GM23338 (cell line): ENCODE measurements at regions not wholly inside any gene's neighbourhood (a gene's known extent, or its start where the extent isn't known, plus 50 kb on each side); places are given as distances from the start of the nearest gene placed in this dataset.

ENCODE experiments used
- ATAC-seq: fragments of 200-7000 bp; cut with Tn5 transposase; 3 replicates; pipeline ENCODE4 v1.9.1; 2020
- DNase-seq: peaks from one replicate; pipeline ENCODE4 v3.0.0-alpha.2; 2015; ENCODE audit warnings: low spot score
- H2AFZ ChIP-seq: fragments of 200-600 bp; sonication (generic); 2 replicates; pipeline ENCODE4 v1.8.0; 2016; ENCODE audit warnings: antibody characterized with exemption, mild to moderate bottlenecking, moderate library complexity
- H3F3A ChIP-seq: fragments of 200-600 bp; sonication (generic); replicated peaks from 2 replicates; pipeline ENCODE4 v1.8.0; 2017; ENCODE audit warnings: antibody characterized with exemption, mixed run types, low read depth
- H3K27ac ChIP-seq: fragments of 200-600 bp; sonication (generic); 2 replicates; pipeline ENCODE4 v1.6.1; 2016; ENCODE audit warnings: low read depth
- H3K27me3 ChIP-seq: fragments of 200-600 bp; sonication (generic); 2 replicates; pipeline ENCODE4 v1.8.0; 2016; ENCODE audit warnings: mild to moderate bottlenecking, mixed run types, moderate library complexity; ENCODE audit not compliant: insufficient read depth
- H3K36me3 ChIP-seq: fragments of 200-600 bp; sonication (generic); 2 replicates; pipeline ENCODE4 v1.8.0; 2016; ENCODE audit warnings: mild to moderate bottlenecking; ENCODE audit not compliant: insufficient read depth
- H3K4me1 ChIP-seq: fragments of 200-600 bp; sonication (generic); 2 replicates; pipeline ENCODE4 v1.8.0; 2016; ENCODE audit warnings: mild to moderate bottlenecking, moderate library complexity; ENCODE audit not compliant: insufficient read depth
- H3K4me2 ChIP-seq: fragments of 200-600 bp; sonication (generic); 2 replicates; pipeline ENCODE4 v1.7.1; 2017; ENCODE audit warnings: mixed run types
- H3K4me3 ChIP-seq: fragments of 200-600 bp; sonication (generic); 2 replicates; pipeline ENCODE4 v1.6.1; 2016; ENCODE audit warnings: mixed run types
- H3K79me2 ChIP-seq: fragments of 200-600 bp; sonication (generic); replicated peaks from 2 replicates; pipeline ENCODE4 v1.8.0; 2017; ENCODE audit warnings: mild to moderate bottlenecking; ENCODE audit not compliant: insufficient read depth
- H3K9me2 ChIP-seq: fragments of 200-600 bp; sonication (generic); 2 replicates; pipeline ENCODE4 v1.8.0; 2017; ENCODE audit not compliant: insufficient read depth
- H4K20me1 ChIP-seq: fragments of 200-600 bp; sonication (generic); replicated peaks from 2 replicates; pipeline ENCODE4 v1.8.0; 2017; ENCODE audit warnings: mild to moderate bottlenecking; ENCODE audit not compliant: insufficient read depth
- H3K27ac Mint-ChIP-seq: 2 replicates; pipeline ENCODE4 v1.8.0; 2020; ENCODE audit warnings: inconsistent platforms, mild to moderate bottlenecking, moderate library complexity, mixed read lengths
- H3K27me3 Mint-ChIP-seq: 3 replicates; pipeline ENCODE4 v1.8.0; 2022; ENCODE audit warnings: low read depth, mild to moderate bottlenecking, moderate library complexity, mixed read lengths, inconsistent platforms; ENCODE audit not compliant: insufficient read depth, poor library complexity
- H3K36me3 Mint-ChIP-seq: 3 replicates; pipeline ENCODE4 v1.8.0; 2021; ENCODE audit warnings: low read depth, mild to moderate bottlenecking, inconsistent platforms, moderate library complexity, mixed read lengths
- H3K4me1 Mint-ChIP-seq: 3 replicates; pipeline ENCODE4 v1.8.0; 2020; ENCODE audit warnings: mild to moderate bottlenecking, inconsistent platforms, mixed read lengths
- H3K4me3 Mint-ChIP-seq: 3 replicates; pipeline ENCODE4 v1.8.0; 2021; ENCODE audit warnings: moderate library complexity, mild to moderate bottlenecking, inconsistent platforms, mixed read lengths
- H3K9me3 Mint-ChIP-seq: 3 replicates; pipeline ENCODE4 v1.8.0; 2020; ENCODE audit warnings: moderate library complexity, mild to moderate bottlenecking, inconsistent platforms, mixed read lengths
- CREB1 ChIP-seq: fragments of 250-450 bp; sonication (Bioruptor Pico); IDR thresholded peaks from 2 replicates; pipeline ENCODE4 v1.5.0; 2020; ENCODE audit warnings: low read depth, mild to moderate bottlenecking, moderate library complexity
- EZH2 ChIP-seq: fragments of 200-600 bp; sonication (generic); IDR thresholded peaks from one replicate; pipeline ENCODE4 v1.8.0; 2017; ENCODE audit warnings: antibody characterized with exemption, mild to moderate bottlenecking, low read depth; ENCODE audit not compliant: unreplicated experiment
- EZH2phosphoT487 ChIP-seq: fragments of 200-600 bp; sonication (generic); IDR thresholded peaks from one replicate; pipeline ENCODE4 v1.8.1; 2018; ENCODE audit warnings: antibody characterized with exemption; ENCODE audit not compliant: unreplicated experiment
- JUNB ChIP-seq: IDR thresholded peaks from one replicate; pipeline ENCODE4 v1.6.1; 2016; ENCODE audit warnings: antibody characterized with exemption; ENCODE audit not compliant: unreplicated experiment
- NANOG ChIP-seq: IDR thresholded peaks from 2 replicates; pipeline ENCODE4 v1.6.1; 2016; ENCODE audit warnings: antibody characterized with exemption, borderline replicate concordance
- POLR2AphosphoS5 ChIP-seq: IDR thresholded peaks from 2 replicates; pipeline ENCODE4 v1.6.1; 2016; ENCODE audit warnings: antibody characterized with exemption, low read depth
- STAT1 ChIP-seq: IDR thresholded peaks from one replicate; pipeline ENCODE4 v1.6.1; 2016; ENCODE audit warnings: antibody characterized with exemption; ENCODE audit not compliant: unreplicated experiment
- ZNF114 ChIP-seq: fragments of 250-450 bp; sonication (Bioruptor Pico); IDR thresholded peaks from 2 replicates; pipeline ENCODE4 v1.5.0; 2020; ENCODE audit warnings: mild to moderate bottlenecking, moderate library complexity
- TF ChIP-seq, protein P1 (sequence below): IDR thresholded peaks from 2 replicates; pipeline ENCODE4 v1.6.1; 2016; ENCODE audit warnings: antibody characterized with exemption
- TF ChIP-seq, protein P2 (sequence below): IDR thresholded peaks from one replicate; pipeline ENCODE4 v1.6.1; 2018; ENCODE audit warnings: antibody characterized with exemption; ENCODE audit not compliant: unreplicated experiment
- TF ChIP-seq, protein P3 (sequence below): fragments of 250-450 bp; sonication (Bioruptor Pico); IDR thresholded peaks from 2 replicates; pipeline ENCODE4 v1.5.0; 2020; ENCODE audit warnings: mild to moderate bottlenecking, moderate library complexity
- TF ChIP-seq, protein P4 (sequence below), 2 experiments: fragments of 200-600 bp in 1 of 2; sonication (generic) in 1 of 2; conservative IDR thresholded peaks; 2 replicates each; pipeline versions ENCODE4 v1.5.1 to v1.6.1; 2016 to 2017; ENCODE audit warnings: antibody characterized with exemption in 2 of 2, low read depth in 2 of 2, mild to moderate bottlenecking in 2 of 2, moderate library complexity in 1 of 2

- no peak overlapping the region for H2AFZ ChIP-seq
- H3K79me2 ChIP-seq, result no peaks in the 10 kb centered on the region
- Mint-ChIP-seq H3K4me3 (peak overlapping the region; percentile 73), H3K27me3 (peaks cover 13% of the 10 kb centered on the region), H3K4me1 (peaks cover 15% of the 10 kb centered on the region), H3K36me3 (peaks cover 12% of the 10 kb centered on the region; the same call in 2 of the 3 replicates), H3K9me3 (peaks cover 20% of the 10 kb centered on the region; the same call in 2 of the 3 replicates), H3K27ac (peak overlapping the region; percentile 99)
- H4K20me1 ChIP-seq, result no peaks in the 10 kb centered on the region
- TF ChIP-seq, protein P1, sequence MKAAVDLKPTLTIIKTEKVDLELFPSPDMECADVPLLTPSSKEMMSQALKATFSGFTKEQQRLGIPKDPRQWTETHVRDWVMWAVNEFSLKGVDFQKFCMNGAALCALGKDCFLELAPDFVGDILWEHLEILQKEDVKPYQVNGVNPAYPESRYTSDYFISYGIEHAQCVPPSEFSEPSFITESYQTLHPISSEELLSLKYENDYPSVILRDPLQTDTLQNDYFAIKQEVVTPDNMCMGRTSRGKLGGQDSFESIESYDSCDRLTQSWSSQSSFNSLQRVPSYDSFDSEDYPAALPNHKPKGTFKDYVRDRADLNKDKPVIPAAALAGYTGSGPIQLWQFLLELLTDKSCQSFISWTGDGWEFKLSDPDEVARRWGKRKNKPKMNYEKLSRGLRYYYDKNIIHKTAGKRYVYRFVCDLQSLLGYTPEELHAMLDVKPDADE, result no peak; the same call in none of the 2 replicates
- TF ChIP-seq EZH2phosphoT487, result no peak
- TF ChIP-seq, protein P2, sequence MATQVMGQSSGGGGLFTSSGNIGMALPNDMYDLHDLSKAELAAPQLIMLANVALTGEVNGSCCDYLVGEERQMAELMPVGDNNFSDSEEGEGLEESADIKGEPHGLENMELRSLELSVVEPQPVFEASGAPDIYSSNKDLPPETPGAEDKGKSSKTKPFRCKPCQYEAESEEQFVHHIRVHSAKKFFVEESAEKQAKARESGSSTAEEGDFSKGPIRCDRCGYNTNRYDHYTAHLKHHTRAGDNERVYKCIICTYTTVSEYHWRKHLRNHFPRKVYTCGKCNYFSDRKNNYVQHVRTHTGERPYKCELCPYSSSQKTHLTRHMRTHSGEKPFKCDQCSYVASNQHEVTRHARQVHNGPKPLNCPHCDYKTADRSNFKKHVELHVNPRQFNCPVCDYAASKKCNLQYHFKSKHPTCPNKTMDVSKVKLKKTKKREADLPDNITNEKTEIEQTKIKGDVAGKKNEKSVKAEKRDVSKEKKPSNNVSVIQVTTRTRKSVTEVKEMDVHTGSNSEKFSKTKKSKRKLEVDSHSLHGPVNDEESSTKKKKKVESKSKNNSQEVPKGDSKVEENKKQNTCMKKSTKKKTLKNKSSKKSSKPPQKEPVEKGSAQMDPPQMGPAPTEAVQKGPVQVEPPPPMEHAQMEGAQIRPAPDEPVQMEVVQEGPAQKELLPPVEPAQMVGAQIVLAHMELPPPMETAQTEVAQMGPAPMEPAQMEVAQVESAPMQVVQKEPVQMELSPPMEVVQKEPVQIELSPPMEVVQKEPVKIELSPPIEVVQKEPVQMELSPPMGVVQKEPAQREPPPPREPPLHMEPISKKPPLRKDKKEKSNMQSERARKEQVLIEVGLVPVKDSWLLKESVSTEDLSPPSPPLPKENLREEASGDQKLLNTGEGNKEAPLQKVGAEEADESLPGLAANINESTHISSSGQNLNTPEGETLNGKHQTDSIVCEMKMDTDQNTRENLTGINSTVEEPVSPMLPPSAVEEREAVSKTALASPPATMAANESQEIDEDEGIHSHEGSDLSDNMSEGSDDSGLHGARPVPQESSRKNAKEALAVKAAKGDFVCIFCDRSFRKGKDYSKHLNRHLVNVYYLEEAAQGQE, result no peak
- TF ChIP-seq CREB1, result peak; percentile 83
- TF ChIP-seq, protein P3, sequence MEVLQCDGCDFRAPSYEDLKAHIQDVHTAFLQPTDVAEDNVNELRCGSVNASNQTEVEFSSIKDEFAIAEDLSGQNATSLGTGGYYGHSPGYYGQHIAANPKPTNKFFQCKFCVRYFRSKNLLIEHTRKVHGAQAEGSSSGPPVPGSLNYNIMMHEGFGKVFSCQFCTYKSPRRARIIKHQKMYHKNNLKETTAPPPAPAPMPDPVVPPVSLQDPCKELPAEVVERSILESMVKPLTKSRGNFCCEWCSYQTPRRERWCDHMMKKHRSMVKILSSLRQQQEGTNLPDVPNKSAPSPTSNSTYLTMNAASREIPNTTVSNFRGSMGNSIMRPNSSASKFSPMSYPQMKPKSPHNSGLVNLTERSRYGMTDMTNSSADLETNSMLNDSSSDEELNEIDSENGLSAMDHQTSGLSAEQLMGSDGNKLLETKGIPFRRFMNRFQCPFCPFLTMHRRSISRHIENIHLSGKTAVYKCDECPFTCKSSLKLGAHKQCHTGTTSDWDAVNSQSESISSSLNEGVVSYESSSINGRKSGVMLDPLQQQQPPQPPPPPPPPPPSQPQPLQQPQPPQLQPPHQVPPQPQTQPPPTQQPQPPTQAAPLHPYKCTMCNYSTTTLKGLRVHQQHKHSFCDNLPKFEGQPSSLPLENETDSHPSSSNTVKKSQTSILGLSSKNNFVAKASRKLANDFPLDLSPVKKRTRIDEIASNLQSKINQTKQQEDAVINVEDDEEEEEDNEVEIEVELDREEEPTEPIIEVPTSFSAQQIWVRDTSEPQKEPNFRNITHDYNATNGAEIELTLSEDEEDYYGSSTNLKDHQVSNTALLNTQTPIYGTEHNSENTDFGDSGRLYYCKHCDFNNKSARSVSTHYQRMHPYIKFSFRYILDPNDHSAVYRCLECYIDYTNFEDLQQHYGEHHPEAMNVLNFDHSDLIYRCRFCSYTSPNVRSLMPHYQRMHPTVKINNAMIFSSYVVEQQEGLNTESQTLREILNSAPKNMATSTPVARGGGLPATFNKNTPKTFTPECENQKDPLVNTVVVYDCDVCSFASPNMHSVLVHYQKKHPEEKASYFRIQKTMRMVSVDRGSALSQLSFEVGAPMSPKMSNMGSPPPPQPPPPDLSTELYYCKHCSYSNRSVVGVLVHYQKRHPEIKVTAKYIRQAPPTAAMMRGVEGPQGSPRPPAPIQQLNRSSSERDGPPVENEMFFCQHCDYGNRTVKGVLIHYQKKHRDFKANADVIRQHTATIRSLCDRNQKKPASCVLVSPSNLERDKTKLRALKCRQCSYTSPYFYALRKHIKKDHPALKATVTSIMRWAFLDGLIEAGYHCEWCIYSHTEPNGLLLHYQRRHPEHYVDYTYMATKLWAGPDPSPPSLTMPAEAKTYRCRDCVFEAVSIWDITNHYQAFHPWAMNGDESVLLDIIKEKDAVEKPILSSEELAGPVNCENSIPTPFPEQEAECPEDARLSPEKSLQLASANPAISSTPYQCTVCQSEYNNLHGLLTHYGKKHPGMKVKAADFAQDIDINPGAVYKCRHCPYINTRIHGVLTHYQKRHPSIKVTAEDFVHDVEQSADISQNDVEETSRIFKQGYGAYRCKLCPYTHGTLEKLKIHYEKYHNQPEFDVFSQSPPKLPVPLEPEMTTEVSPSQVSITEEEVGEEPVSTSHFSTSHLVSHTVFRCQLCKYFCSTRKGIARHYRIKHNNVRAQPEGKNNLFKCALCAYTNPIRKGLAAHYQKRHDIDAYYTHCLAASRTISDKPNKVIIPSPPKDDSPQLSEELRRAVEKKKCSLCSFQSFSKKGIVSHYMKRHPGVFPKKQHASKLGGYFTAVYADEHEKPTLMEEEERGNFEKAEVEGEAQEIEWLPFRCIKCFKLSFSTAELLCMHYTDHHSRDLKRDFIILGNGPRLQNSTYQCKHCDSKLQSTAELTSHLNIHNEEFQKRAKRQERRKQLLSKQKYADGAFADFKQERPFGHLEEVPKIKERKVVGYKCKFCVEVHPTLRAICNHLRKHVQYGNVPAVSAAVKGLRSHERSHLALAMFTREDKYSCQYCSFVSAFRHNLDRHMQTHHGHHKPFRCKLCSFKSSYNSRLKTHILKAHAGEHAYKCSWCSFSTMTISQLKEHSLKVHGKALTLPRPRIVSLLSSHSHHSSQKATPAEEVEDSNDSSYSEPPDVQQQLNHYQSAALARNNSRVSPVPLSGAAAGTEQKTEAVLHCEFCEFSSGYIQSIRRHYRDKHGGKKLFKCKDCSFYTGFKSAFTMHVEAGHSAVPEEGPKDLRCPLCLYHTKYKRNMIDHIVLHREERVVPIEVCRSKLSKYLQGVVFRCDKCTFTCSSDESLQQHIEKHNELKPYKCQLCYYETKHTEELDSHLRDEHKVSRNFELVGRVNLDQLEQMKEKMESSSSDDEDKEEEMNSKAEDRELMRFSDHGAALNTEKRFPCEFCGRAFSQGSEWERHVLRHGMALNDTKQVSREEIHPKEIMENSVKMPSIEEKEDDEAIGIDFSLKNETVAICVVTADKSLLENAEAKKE (CRISPR knock-in tag), result no peak
- TF ChIP-seq NANOG, result no peak
- no peak for TF ChIP-seq EZH2
- TF ChIP-seq STAT1, result no peak
- TF ChIP-seq ZNF114 (CRISPR knock-in tag), result no peak
- no peak for TF ChIP-seq JUNB
- peak; percentile 9; the same call in 1 of the 2 replicates for TF ChIP-seq POLR2AphosphoS5
- TF ChIP-seq, protein P4, sequence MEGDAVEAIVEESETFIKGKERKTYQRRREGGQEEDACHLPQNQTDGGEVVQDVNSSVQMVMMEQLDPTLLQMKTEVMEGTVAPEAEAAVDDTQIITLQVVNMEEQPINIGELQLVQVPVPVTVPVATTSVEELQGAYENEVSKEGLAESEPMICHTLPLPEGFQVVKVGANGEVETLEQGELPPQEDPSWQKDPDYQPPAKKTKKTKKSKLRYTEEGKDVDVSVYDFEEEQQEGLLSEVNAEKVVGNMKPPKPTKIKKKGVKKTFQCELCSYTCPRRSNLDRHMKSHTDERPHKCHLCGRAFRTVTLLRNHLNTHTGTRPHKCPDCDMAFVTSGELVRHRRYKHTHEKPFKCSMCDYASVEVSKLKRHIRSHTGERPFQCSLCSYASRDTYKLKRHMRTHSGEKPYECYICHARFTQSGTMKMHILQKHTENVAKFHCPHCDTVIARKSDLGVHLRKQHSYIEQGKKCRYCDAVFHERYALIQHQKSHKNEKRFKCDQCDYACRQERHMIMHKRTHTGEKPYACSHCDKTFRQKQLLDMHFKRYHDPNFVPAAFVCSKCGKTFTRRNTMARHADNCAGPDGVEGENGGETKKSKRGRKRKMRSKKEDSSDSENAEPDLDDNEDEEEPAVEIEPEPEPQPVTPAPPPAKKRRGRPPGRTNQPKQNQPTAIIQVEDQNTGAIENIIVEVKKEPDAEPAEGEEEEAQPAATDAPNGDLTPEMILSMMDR (conservative IDR thresholded peaks at IDR 0.05; ENCODE audit: low read depth in 2 of 2), result no peak
- DNase-seq (peak; percentile 86), ATAC-seq (peak; percentile 88)
- no peaks in the 10 kb centered on the region for H3K27me3 ChIP-seq
- peak overlapping the region; percentile 73 for H3K4me2 ChIP-seq
- no peaks in the 10 kb centered on the region for H3K36me3 ChIP-seq
- peak overlapping the region; percentile 50 for H3K4me3 ChIP-seq
- H3K27ac ChIP-seq, result peak overlapping the region; percentile 94
- peaks cover 15% of the 10 kb centered on the region for H3F3A ChIP-seq
- H3K4me1 ChIP-seq, result peaks cover 8% of the 10 kb centered on the region; the same call in 1 of the 2 replicates
- H3K9me2 ChIP-seq, result peaks cover 10% of the 10 kb centered on the region
These were observed 50.0 kb upstream of the EZR start for GRCh38 chr6:158868890-158869825.
